NB4 (cell line): ENCODE measurements at regions not wholly inside any gene's neighbourhood (a gene's known extent, or its start where the extent isn't known, plus 50 kb on each side); places are given as distances from the start of the nearest gene placed in this dataset.

Experiments
- CTCF ChIP-seq: IDR thresholded peaks from one replicate; pipeline ENCODE4 v1.5.1; 2012; ENCODE audit warnings: low read depth, low read length
- MAX ChIP-seq: IDR thresholded peaks from 2 replicates; pipeline ENCODE4 v1.6.1; 2011; ENCODE audit warnings: low read depth, low read length
- MYC ChIP-seq: IDR thresholded peaks from 2 replicates; pipeline ENCODE4 v1.6.1; 2011; ENCODE audit warnings: low read depth, low read length
- POLR2A ChIP-seq: IDR thresholded peaks from 2 replicates; pipeline ENCODE4 v1.6.1; 2011; ENCODE audit warnings: mild to moderate bottlenecking; ENCODE audit not compliant: insufficient read length; ENCODE audit errors: extremely low read depth

- no peak for TF ChIP-seq CTCF
- TF ChIP-seq POLR2A, result no peak
- no peak for TF ChIP-seq MAX
- no peak for TF ChIP-seq MYC
These were observed 444.6 kb downstream of the AJAP1 start for GRCh38 chr1:5098981-5099385.
